WERI-Rb-1 (cell line): ENCODE measurements at regions not wholly inside any gene's neighbourhood (a gene's known extent, or its start where the extent isn't known, plus 50 kb on each side); places are given as distances from the start of the nearest gene placed in this dataset.
"Not testable (repeated sequence)": the region's sequence is repeated elsewhere in the genome, so short reads cannot be mapped to it uniquely, and the experiment has no call there.

Experiments used
- DNase-seq: peaks from one replicate; pipeline ENCODE4 v3.0.0-alpha.2; 2020
- H3K27ac ChIP-seq: fragments of 250-450 bp; sonication (Bioruptor Pico); 2 replicates; pipeline ENCODE4 v1.5.1; 2020; ENCODE audit warnings: mild to moderate bottlenecking, moderate library complexity
- H3K27me3 ChIP-seq: fragments of 250-450 bp; sonication (Bioruptor Pico); 2 replicates; pipeline ENCODE4 v1.5.1; 2021; ENCODE audit warnings: mild to moderate bottlenecking, low read depth, moderate library complexity; ENCODE audit not compliant: insufficient read depth, severe bottlenecking
- H3K36me3 ChIP-seq: fragments of 250-450 bp; sonication (Bioruptor Pico); 2 replicates; pipeline ENCODE4 v1.5.1; 2020; ENCODE audit warnings: mild to moderate bottlenecking, moderate library complexity
- H3K4me3 ChIP-seq: 2 replicates; pipeline ENCODE4 v1.5.1; 2011; ENCODE audit warnings: low read depth, mild to moderate bottlenecking, control low read depth, low read length
- H3K9me3 ChIP-seq: fragments of 250-450 bp; sonication (Bioruptor Pico); 2 replicates; pipeline ENCODE4 v1.5.1; 2021; ENCODE audit warnings: mild to moderate bottlenecking, moderate library complexity; ENCODE audit not compliant: severe bottlenecking
- CTCF ChIP-seq: IDR thresholded peaks from 2 replicates; pipeline ENCODE4 v1.5.1; 2011; ENCODE audit warnings: low read depth, mild to moderate bottlenecking, control low read depth, inconsistent platforms, low read length

GRCh38 chr16:87115646-87116045, 201.5 kb downstream of the C16orf95 start:
- Histone ChIP-seq H3K27me3 (no peaks in the 10 kb centered on the region), H3K9me3 (no peaks in the 10 kb centered on the region), H3K4me3 (no peak overlapping the region), H3K36me3 (no peaks in the 10 kb centered on the region), H3K27ac (no peak overlapping the region)
- DNase-seq = no peak
- no peak for TF ChIP-seq CTCF

GRCh38 chr16:87117936-87118335, 199.3 kb downstream of the C16orf95 start:
- no peak for DNase-seq
- H3K9me3 ChIP-seq = no peaks in the 10 kb centered on the region
- no peaks in the 10 kb centered on the region for H3K36me3 ChIP-seq
- no peak overlapping the region for H3K27ac ChIP-seq
- H3K27me3 ChIP-seq = no peaks in the 10 kb centered on the region
- no peak for TF ChIP-seq CTCF
- no peak overlapping the region for H3K4me3 ChIP-seq

- Histone ChIP-seq H3K9me3 (no peaks in the 10 kb centered on the region), H3K4me3 (no peak overlapping the region), H3K27ac (no peak overlapping the region), H3K27me3 (no peaks in the 10 kb centered on the region), H3K36me3 (no peaks in the 10 kb centered on the region)
- TF ChIP-seq CTCF = no peak
- no peak for DNase-seq
Observed at GRCh38 chr16:87119168-87119567, 198.0 kb downstream of the C16orf95 start.

- TF ChIP-seq CTCF = no peak
- H3K27me3 ChIP-seq = no peaks in the 10 kb centered on the region
- no peaks in the 10 kb centered on the region for H3K36me3 ChIP-seq
- no peak overlapping the region for H3K27ac ChIP-seq
- DNase-seq = no peak
- H3K4me3 ChIP-seq = no peak overlapping the region
- no peaks in the 10 kb centered on the region for H3K9me3 ChIP-seq
Observed at GRCh38 chr16:87119748-87120147, 197.4 kb downstream of the C16orf95 start.

- DNase-seq = no peak
- TF ChIP-seq CTCF = no peak
- Histone ChIP-seq H3K9me3 (no peaks in the 10 kb centered on the region), H3K27ac (no peak overlapping the region), H3K36me3 (no peaks in the 10 kb centered on the region), H3K4me3 (no peak overlapping the region), H3K27me3 (no peaks in the 10 kb centered on the region)
Observed at GRCh38 chr16:87121816-87122215, 195.4 kb downstream of the C16orf95 start.

- no peak overlapping the region for H3K4me3 ChIP-seq
- H3K27ac ChIP-seq = no peak overlapping the region
- H3K9me3 ChIP-seq = no peaks in the 10 kb centered on the region
- no peaks in the 10 kb centered on the region for H3K36me3 ChIP-seq
- no peak for TF ChIP-seq CTCF
- no peaks in the 10 kb centered on the region for H3K27me3 ChIP-seq
- DNase-seq = no peak
Observed at GRCh38 chr16:87123356-87124001, 193.7 kb downstream of the C16orf95 start.

GRCh38 chr16:87124405-87124804, 192.8 kb downstream of the C16orf95 start:
- not testable (repeated sequence) for H3K4me3 ChIP-seq, H3K9me3 ChIP-seq, DNase-seq, H3K27ac ChIP-seq, H3K27me3 ChIP-seq, H3K36me3 ChIP-seq
